Neural cell (in vitro differentiated cells): ENCODE measurements at regions not wholly inside any gene's neighbourhood (a gene's known extent, or its start where the extent isn't known, plus 50 kb on each side); places are given as distances from the start of the nearest gene placed in this dataset.

Experiments
- H2AFZ ChIP-seq: fragments of 200-600, 300-800 bp; sonication (generic), shearing (Covaris generic); 2 replicates; pipeline ENCODE4 v1.6.0; 2014; ENCODE audit warnings: low read depth, mild to moderate bottlenecking, antibody characterized with exemption, low read length, moderate library complexity
- H3F3A ChIP-seq: fragments of 200-600 bp; shearing (Covaris generic); 2 replicates; pipeline ENCODE4 v1.6.1; 2016; ENCODE audit warnings: mild to moderate bottlenecking, moderate library complexity, mixed read lengths, antibody characterized with exemption, low read length; ENCODE audit not compliant: insufficient read depth, poor library complexity, severe bottlenecking
- H3K27ac ChIP-seq: fragments of 200-600, 300-800 bp; sonication (generic), shearing (Covaris generic); 2 replicates; pipeline ENCODE4 v1.5.1; 2014; ENCODE audit warnings: mild to moderate bottlenecking, low read length, moderate library complexity
- H3K27me3 ChIP-seq: fragments of 300-800, 200-600 bp; sonication (generic), shearing (Covaris generic); 2 replicates; pipeline ENCODE4 v1.6.0; 2014; ENCODE audit warnings: mild to moderate bottlenecking, low read depth, low read length, moderate library complexity; ENCODE audit not compliant: insufficient read depth
- H3K36me3 ChIP-seq: fragments of 300-800, 200-600 bp; sonication (generic), shearing (Covaris generic); 2 replicates; pipeline ENCODE4 v1.5.1; 2014; ENCODE audit warnings: mild to moderate bottlenecking, antibody characterized with exemption, low read length, moderate library complexity; ENCODE audit not compliant: insufficient read depth
- H3K4me2 ChIP-seq: fragments of 300-800, 200-600 bp; sonication (generic), shearing (Covaris generic); 2 replicates; pipeline ENCODE4 v1.6.0; 2014; ENCODE audit warnings: mild to moderate bottlenecking, low read length
- H3K4me3 ChIP-seq: fragments of 300-800, 200-600 bp; sonication (generic), shearing (Covaris generic); 2 replicates; pipeline ENCODE4 v1.5.1; 2014; ENCODE audit warnings: mild to moderate bottlenecking, low read length, moderate library complexity
- H3K79me2 ChIP-seq: fragments of 200-600 bp; shearing (Covaris generic); replicated peaks from 2 replicates; pipeline ENCODE4 v1.6.0; 2014; ENCODE audit warnings: mild to moderate bottlenecking, low read length, moderate library complexity; ENCODE audit not compliant: insufficient read depth
- H3K9ac ChIP-seq: fragments of 300-800, 200-600 bp; sonication (generic), shearing (Covaris generic); 2 replicates; pipeline ENCODE4 v1.6.1; 2016; ENCODE audit warnings: mild to moderate bottlenecking, low read length, mixed read lengths
- H3K9me2 ChIP-seq: fragments of 200-600 bp; shearing (Covaris generic); 2 replicates; pipeline ENCODE4 v1.6.1; 2016; ENCODE audit warnings: mild to moderate bottlenecking, low read length, mixed read lengths; ENCODE audit not compliant: insufficient read depth
- H3K9me3 ChIP-seq: fragments of 200-600, 300-800 bp; sonication (generic), shearing (Covaris generic); 2 replicates; pipeline ENCODE4 v1.6.1; 2016; ENCODE audit warnings: mild to moderate bottlenecking, mixed run types, low read length, moderate library complexity, mixed read lengths
- H4K20me1 ChIP-seq: fragments of 200-600 bp; shearing (Covaris generic); 2 replicates; pipeline ENCODE4 v1.6.1; 2016; ENCODE audit warnings: mild to moderate bottlenecking, mixed run types; ENCODE audit not compliant: insufficient read depth
- CTCF ChIP-seq: fragments of 450-650 bp; IDR thresholded peaks from 2 replicates; pipeline ENCODE4 v1.5.1; 2014; ENCODE audit warnings: antibody characterized with exemption, mild to moderate bottlenecking, moderate library complexity; ENCODE audit not compliant: poor library complexity, severe bottlenecking
- EP300 ChIP-seq: fragments of 450-650 bp; conservative IDR thresholded peaks from 2 replicates; pipeline ENCODE4 v1.6.1; 2014; ENCODE audit warnings: antibody characterized with exemption, mild to moderate bottlenecking, moderate library complexity; ENCODE audit not compliant: poor library complexity, severe bottlenecking
- EZH2 ChIP-seq: fragments of 200-600, 300-800 bp; shearing (Covaris generic), sonication (generic); IDR thresholded peaks from 2 replicates; pipeline ENCODE4 v1.6.1; 2014; ENCODE audit warnings: antibody characterized with exemption, low read length, borderline replicate concordance, mild to moderate bottlenecking; ENCODE audit not compliant: insufficient read depth, poor library complexity, severe bottlenecking
- MXI1 ChIP-seq: fragments of 450-650 bp; conservative IDR thresholded peaks from 2 replicates; pipeline ENCODE4 v1.6.1; 2014; ENCODE audit warnings: antibody characterized with exemption, mild to moderate bottlenecking; ENCODE audit not compliant: poor library complexity, severe bottlenecking
- POLR2AphosphoS5 ChIP-seq: IDR thresholded peaks from 2 replicates; pipeline ENCODE4 v1.6.1; 2012
- RAD21 ChIP-seq: fragments of 450-650 bp; conservative IDR thresholded peaks from 2 replicates; pipeline ENCODE4 v1.6.1; 2014; ENCODE audit warnings: antibody characterized with exemption, mild to moderate bottlenecking, moderate library complexity
- REST ChIP-seq: IDR thresholded peaks from 2 replicates; pipeline ENCODE4 v1.6.1; 2012; ENCODE audit warnings: borderline replicate concordance
- SMC3 ChIP-seq: fragments of 450-650 bp; conservative IDR thresholded peaks from 2 replicates; pipeline ENCODE4 v1.6.1; 2014; ENCODE audit warnings: antibody characterized with exemption, mild to moderate bottlenecking, moderate library complexity; ENCODE audit not compliant: poor library complexity
- TAF1 ChIP-seq: IDR thresholded peaks from 2 replicates; pipeline ENCODE4 v1.6.1; 2012; ENCODE audit warnings: low read depth

GRCh38 chr5:130514984-130515690, 610.9 kb downstream of the CHSY3 start:
- Histone ChIP-seq H3K9me3 (no peaks in the 10 kb centered on the region), H3K36me3 (no peaks in the 10 kb centered on the region), H3F3A (no peaks in the 10 kb centered on the region), H3K9me2 (no peaks in the 10 kb centered on the region), H3K4me2 (no peak overlapping the region), H3K4me3 (no peak overlapping the region), H2AFZ (no peak overlapping the region), H3K27me3 (no peaks in the 10 kb centered on the region), H3K9ac (no peak overlapping the region), H3K27ac (no peak overlapping the region), H3K79me2 (no peaks in the 10 kb centered on the region), H4K20me1 (no peaks in the 10 kb centered on the region)
- TF ChIP-seq CTCF: no peak
- no peak for TF ChIP-seq EZH2
- no peak for TF ChIP-seq MXI1
- no peak for TF ChIP-seq EP300
- no peak for TF ChIP-seq POLR2AphosphoS5
- no peak for TF ChIP-seq TAF1
- TF ChIP-seq SMC3: no peak
- no peak for TF ChIP-seq RAD21
- no peak for TF ChIP-seq REST

- no peak overlapping the region for H3K27ac ChIP-seq
- H3K4me2 ChIP-seq: no peak overlapping the region
- H3F3A ChIP-seq: no peaks in the 10 kb centered on the region
- H3K79me2 ChIP-seq: no peaks in the 10 kb centered on the region
- TF ChIP-seq RAD21 (no peak), EP300 (no peak)
- no peak overlapping the region for H3K9ac ChIP-seq
- H4K20me1 ChIP-seq: no peaks in the 10 kb centered on the region
- H3K4me3 ChIP-seq: no peak overlapping the region
- H2AFZ ChIP-seq: no peak overlapping the region
- no peaks in the 10 kb centered on the region for H3K9me2 ChIP-seq
- no peaks in the 10 kb centered on the region for H3K9me3 ChIP-seq
- H3K36me3 ChIP-seq: no peaks in the 10 kb centered on the region
- H3K27me3 ChIP-seq: no peaks in the 10 kb centered on the region
These were observed 598.4 kb downstream of the CHSY3 start for GRCh38 chr5:130502702-130503101.
